GM12872 (cell line): ENCODE measurements at regions not wholly inside any gene's neighbourhood (a gene's known extent, or its start where the extent isn't known, plus 50 kb on each side); places are given as distances from the start of the nearest gene placed in this dataset.

ENCODE experiments used
- CTCF ChIP-seq: IDR thresholded peaks from 3 replicates; pipeline ENCODE4 v1.5.1; 2011; ENCODE audit warnings: low read depth, mild to moderate bottlenecking, low read length, moderate library complexity; ENCODE audit not compliant: insufficient read depth

GRCh38 chr10:125363791-125364190, 203.4 kb upstream of the CTBP2 start:
- TF ChIP-seq CTCF = no peak

- TF ChIP-seq CTCF = no peak
Observed at GRCh38 chr10:125362950-125363349, 202.6 kb upstream of the CTBP2 start.

GRCh38 chr10:125359401-125359800, 199.0 kb upstream of the CTBP2 start:
- TF ChIP-seq CTCF = no peak

- no peak for TF ChIP-seq CTCF
Observed at GRCh38 chr10:125355657-125356056, 195.3 kb upstream of the CTBP2 start.

GRCh38 chr10:125350519-125350918, 190.2 kb upstream of the CTBP2 start:
- no peak for TF ChIP-seq CTCF

GRCh38 chr10:125348536-125348935, 188.2 kb upstream of the CTBP2 start:
- TF ChIP-seq CTCF = no peak

- TF ChIP-seq CTCF = no peak
Observed at GRCh38 chr10:125344573-125345171, 184.3 kb upstream of the CTBP2 start.
